Stomach (tissue), 4 donors: ENCODE measurements at regions not wholly inside any gene's neighbourhood (a gene's known extent, or its start where the extent isn't known, plus 50 kb on each side); places are given as distances from the start of the nearest gene placed in this dataset.

ENCODE experiments used
- CTCF ChIP-seq, 7 experiments: fragments of 450-650 bp in 4 of 7; fragments of 200-600 bp in 3 of 7; sonication (generic) in 3 of 7; IDR thresholded peaks; one replicate each; pipeline ENCODE4 v1.5.1; 2016 to 2019; ENCODE audit warnings: antibody characterized with exemption in 7 of 7, control low read depth in 2 of 7, mild to moderate bottlenecking in 1 of 7
- EP300 ChIP-seq: sonication (generic); formaldehyde crosslinking; IDR thresholded peaks from one replicate; pipeline ENCODE4 v1.6.1; 2017; ENCODE audit warnings: antibody characterized with exemption
- POLR2A ChIP-seq, 4 donors: fragments of 450-650 bp; IDR thresholded peaks; one replicate each; pipeline ENCODE4 v1.6.1; 2016; ENCODE audit warnings: antibody characterized with exemption in 4 of 4, control low read depth in 2 of 4, mild to moderate bottlenecking in 1 of 4, moderate library complexity in 1 of 4
- POLR2AphosphoS5 ChIP-seq, 3 donors: sonication (generic); formaldehyde crosslinking; IDR thresholded peaks; one replicate each; pipeline ENCODE4 v1.6.1; 2016; ENCODE audit warnings: antibody characterized with exemption in 3 of 3

GRCh38 chr5:12246036-12246435 is 341.8 kb upstream of the CTNND2 start:
- TF ChIP-seq EP300: no peak
- no peak for TF ChIP-seq CTCF (IDR thresholded peaks at IDR 0.05)
- TF ChIP-seq POLR2AphosphoS5 (IDR thresholded peaks at IDR 0.05): no peak
- no peak for TF ChIP-seq POLR2A (IDR thresholded peaks at IDR 0.05)
